Activated naive CD4-positive, alpha-beta T cell treated with Interleukin-2 at 50 U/mL for 16 hours (primary cell): ENCODE measurements at regions not wholly inside any gene's neighbourhood (a gene's known extent, or its start where the extent isn't known, plus 50 kb on each side); places are given as distances from the start of the nearest gene placed in this dataset.

Experiments used
- DNase-seq: peaks from one replicate; pipeline ENCODE4 v3.0.0-alpha.2; 2020

- DNase-seq: no peak
Measured at GRCh38 chr2:121902616-121903015, 147.2 kb downstream of the TSN start.

- DNase-seq: no peak
Measured at GRCh38 chr2:121903037-121903689, 147.7 kb downstream of the TSN start.

- DNase-seq: no peak
Measured at GRCh38 chr2:121904656-121905055, 149.2 kb downstream of the TSN start.

- no peak for DNase-seq
Measured at GRCh38 chr2:121905201-121905600, 149.8 kb downstream of the TSN start.

GRCh38 chr2:121906170-121906569 is 150.7 kb downstream of the TSN start:
- no peak for DNase-seq

- DNase-seq: no peak
Measured at GRCh38 chr2:121907928-121908327, 152.5 kb downstream of the TSN start.

- no peak for DNase-seq
Measured at GRCh38 chr2:121910139-121910538, 154.7 kb downstream of the TSN start.

- no peak for DNase-seq
Measured at GRCh38 chr2:121911036-121911435, 155.6 kb downstream of the TSN start.

GRCh38 chr2:121917143-121917542 is 161.7 kb downstream of the TSN start:
- no peak for DNase-seq

GRCh38 chr2:121918231-121918630 is 162.8 kb downstream of the TSN start:
- DNase-seq: no peak

- DNase-seq: no peak
Measured at GRCh38 chr2:121919803-121920202, 164.4 kb downstream of the TSN start.

- DNase-seq: no peak
Measured at GRCh38 chr2:121925466-121925865, 170.0 kb downstream of the TSN start.

- no peak for DNase-seq
Measured at GRCh38 chr2:121943285-121943684, 187.8 kb downstream of the TSN start.

- no peak for DNase-seq
Measured at GRCh38 chr2:121944072-121944831, 188.8 kb downstream of the TSN start.

GRCh38 chr2:121947674-121948073 is 192.2 kb downstream of the TSN start:
- DNase-seq: no peak

GRCh38 chr2:121949271-121949670 is 193.8 kb downstream of the TSN start:
- no peak for DNase-seq

- DNase-seq: no peak
Measured at GRCh38 chr2:121955426-121955825, 200.0 kb downstream of the TSN start.

- DNase-seq: no peak
Measured at GRCh38 chr2:121955872-121956271, 200.4 kb downstream of the TSN start.

GRCh38 chr2:121960251-121960650 is 204.8 kb downstream of the TSN start:
- DNase-seq: no peak

GRCh38 chr2:121961761-121962160 is 206.3 kb downstream of the TSN start:
- no peak for DNase-seq

GRCh38 chr2:121965661-121966060 is 210.2 kb downstream of the TSN start:
- DNase-seq: no peak

GRCh38 chr2:121966663-121967062 is 211.2 kb downstream of the TSN start:
- no peak for DNase-seq

GRCh38 chr2:121969166-121969565 is 213.7 kb downstream of the TSN start:
- DNase-seq: no peak

- no peak for DNase-seq
Measured at GRCh38 chr2:121969766-121970639, 214.6 kb downstream of the TSN start.
